PFSK-1 (cell line): ENCODE measurements at regions not wholly inside any gene's neighbourhood (a gene's known extent, or its start where the extent isn't known, plus 50 kb on each side); places are given as distances from the start of the nearest gene placed in this dataset.

Experiments used
- POLR2AphosphoS5 ChIP-seq: IDR thresholded peaks from 2 replicates; pipeline ENCODE4 v1.6.1; 2012; ENCODE audit warnings: low read depth, mild to moderate bottlenecking, control low read depth, low read length, moderate library complexity
- TAF1 ChIP-seq: IDR thresholded peaks from 2 replicates; pipeline ENCODE4 v1.6.1; 2012; ENCODE audit warnings: low read length, control low read depth, borderline replicate concordance; ENCODE audit not compliant: insufficient read depth
- TF ChIP-seq, protein P1 (sequence below), 2 experiments: IDR thresholded peaks; 2 replicates each; pipeline versions ENCODE4 v1.6.1 to v1.8.0; 2011 to 2012; ENCODE audit warnings: low read depth in 2 of 2, low read length in 2 of 2, control low read depth in 1 of 2, inconsistent platforms in 1 of 2, mild to moderate bottlenecking in 1 of 2, moderate library complexity in 1 of 2; ENCODE audit not compliant: insufficient read depth in 1 of 2

DNA sequence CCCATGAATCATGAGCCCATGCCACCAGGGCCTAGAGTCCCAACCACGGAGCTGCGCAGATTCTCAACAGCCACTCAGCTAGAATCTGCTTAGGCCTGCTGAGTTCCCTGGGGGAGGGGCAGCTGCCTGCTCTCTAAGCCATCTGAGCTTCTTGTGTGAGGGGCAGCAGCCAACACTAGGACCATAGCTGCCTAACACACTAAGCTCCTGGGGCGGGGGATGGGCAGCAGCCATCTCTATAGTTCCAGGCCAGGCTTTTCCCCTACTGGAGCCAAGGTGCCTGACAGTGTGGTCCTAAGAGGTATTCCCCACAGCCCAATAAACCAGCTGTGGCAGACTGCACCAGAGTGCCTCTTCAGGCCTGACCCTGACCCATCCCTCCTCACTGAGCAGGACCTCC, 255.9 kb upstream of the ACO1 start:
- TF ChIP-seq TAF1: no peak
- no peak for TF ChIP-seq POLR2AphosphoS5
- TF ChIP-seq, protein P1, sequence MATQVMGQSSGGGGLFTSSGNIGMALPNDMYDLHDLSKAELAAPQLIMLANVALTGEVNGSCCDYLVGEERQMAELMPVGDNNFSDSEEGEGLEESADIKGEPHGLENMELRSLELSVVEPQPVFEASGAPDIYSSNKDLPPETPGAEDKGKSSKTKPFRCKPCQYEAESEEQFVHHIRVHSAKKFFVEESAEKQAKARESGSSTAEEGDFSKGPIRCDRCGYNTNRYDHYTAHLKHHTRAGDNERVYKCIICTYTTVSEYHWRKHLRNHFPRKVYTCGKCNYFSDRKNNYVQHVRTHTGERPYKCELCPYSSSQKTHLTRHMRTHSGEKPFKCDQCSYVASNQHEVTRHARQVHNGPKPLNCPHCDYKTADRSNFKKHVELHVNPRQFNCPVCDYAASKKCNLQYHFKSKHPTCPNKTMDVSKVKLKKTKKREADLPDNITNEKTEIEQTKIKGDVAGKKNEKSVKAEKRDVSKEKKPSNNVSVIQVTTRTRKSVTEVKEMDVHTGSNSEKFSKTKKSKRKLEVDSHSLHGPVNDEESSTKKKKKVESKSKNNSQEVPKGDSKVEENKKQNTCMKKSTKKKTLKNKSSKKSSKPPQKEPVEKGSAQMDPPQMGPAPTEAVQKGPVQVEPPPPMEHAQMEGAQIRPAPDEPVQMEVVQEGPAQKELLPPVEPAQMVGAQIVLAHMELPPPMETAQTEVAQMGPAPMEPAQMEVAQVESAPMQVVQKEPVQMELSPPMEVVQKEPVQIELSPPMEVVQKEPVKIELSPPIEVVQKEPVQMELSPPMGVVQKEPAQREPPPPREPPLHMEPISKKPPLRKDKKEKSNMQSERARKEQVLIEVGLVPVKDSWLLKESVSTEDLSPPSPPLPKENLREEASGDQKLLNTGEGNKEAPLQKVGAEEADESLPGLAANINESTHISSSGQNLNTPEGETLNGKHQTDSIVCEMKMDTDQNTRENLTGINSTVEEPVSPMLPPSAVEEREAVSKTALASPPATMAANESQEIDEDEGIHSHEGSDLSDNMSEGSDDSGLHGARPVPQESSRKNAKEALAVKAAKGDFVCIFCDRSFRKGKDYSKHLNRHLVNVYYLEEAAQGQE (IDR thresholded peaks at IDR 0.05; ENCODE audit: insufficient read depth in 1 of 2, low read depth in 2 of 2, low read length in 2 of 2): no peak
